ENCODE measurements at regions not wholly inside any gene's neighbourhood (a gene's known extent, or its start where the extent isn't known, plus 50 kb on each side); places are given as distances from the start of the nearest gene placed in this dataset.

DNA sequence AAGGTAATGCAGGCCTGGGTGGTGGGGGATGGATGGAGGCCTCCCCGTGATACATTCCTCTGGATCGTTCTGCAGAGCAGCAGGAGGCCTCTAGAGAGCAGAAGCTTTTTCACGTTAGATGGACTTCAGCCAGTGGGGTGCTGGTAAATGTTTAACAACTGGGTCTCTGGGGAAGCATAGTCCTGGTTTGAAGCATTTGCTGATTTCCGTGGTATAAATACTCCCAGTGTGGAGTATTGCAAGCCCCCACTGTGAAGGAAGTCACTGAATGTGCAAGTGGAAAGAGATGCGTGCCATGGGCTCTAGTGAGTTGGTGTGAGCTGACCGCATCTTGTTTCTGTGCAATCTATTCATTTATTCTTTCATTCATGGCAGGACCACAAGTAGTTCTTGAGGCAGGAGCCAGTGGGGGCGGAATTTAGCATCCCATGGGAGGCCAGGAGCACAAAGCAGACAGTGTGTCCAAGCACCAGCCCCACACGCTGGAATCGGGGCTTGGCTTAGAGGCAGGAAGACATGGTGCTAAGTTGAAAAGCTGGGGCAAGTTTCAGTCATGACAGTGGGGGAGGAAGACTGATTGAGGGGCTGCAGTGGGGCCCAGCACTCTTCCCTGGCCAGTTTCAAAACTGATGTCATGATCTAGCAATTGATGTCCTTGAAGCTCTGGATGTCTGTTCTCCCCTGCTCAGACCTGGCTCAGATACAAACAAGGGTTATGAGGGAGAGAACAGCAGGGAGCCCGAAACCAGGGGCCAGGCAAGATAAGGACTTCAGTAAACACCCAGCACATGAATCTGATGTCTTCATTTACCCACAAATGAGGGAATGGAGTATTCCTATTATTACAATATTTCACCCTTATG is 280.9 kb upstream of the LYZL1 start (continued):
- TF ChIP-seq, protein P1, sequence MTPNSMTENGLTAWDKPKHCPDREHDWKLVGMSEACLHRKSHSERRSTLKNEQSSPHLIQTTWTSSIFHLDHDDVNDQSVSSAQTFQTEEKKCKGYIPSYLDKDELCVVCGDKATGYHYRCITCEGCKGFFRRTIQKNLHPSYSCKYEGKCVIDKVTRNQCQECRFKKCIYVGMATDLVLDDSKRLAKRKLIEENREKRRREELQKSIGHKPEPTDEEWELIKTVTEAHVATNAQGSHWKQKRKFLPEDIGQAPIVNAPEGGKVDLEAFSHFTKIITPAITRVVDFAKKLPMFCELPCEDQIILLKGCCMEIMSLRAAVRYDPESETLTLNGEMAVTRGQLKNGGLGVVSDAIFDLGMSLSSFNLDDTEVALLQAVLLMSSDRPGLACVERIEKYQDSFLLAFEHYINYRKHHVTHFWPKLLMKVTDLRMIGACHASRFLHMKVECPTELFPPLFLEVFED (CRISPR knock-in tag; conservative IDR thresholded peaks at IDR 0.05) = no peak
- TF ChIP-seq KLF16 (IDR thresholded peaks at IDR 0.05) (no peak), RBM17 (IDR thresholded peaks at IDR 0.05; ENCODE audit: borderline replicate concordance, low read depth, low read length) (no peak), ZBTB8A (IDR thresholded peaks at IDR 0.05; ENCODE audit: partially characterized antibody) (no peak), SMARCB1 (IDR thresholded peaks at IDR 0.05; ENCODE audit: insufficient read length, low read depth) (no peak), ZC3H11A (IDR thresholded peaks at IDR 0.05; ENCODE audit: low read depth, low read length) (no peak), GTF2F1 (IDR thresholded peaks at IDR 0.05; ENCODE audit: low read depth, low read length) (no peak), XRCC5 (IDR thresholded peaks at IDR 0.05; ENCODE audit: low read depth, low read length) (no peak), CBFB (CRISPR knock-in tag; IDR thresholded peaks at IDR 0.05) (no peak), MEIS2 (IDR thresholded peaks at IDR 0.05; ENCODE audit: partially characterized antibody) (no peak), BHLHE40 (IDR thresholded peaks at IDR 0.05; ENCODE audit: low read length) (no peak), NFE2L1 (tag; IDR thresholded peaks at IDR 0.05; ENCODE audit: borderline replicate concordance, low read depth) (no peak), MCM5 (IDR thresholded peaks at IDR 0.05; ENCODE audit: low read depth) (no peak), PREB (CRISPR knock-in tag; IDR thresholded peaks at IDR 0.05) (no peak), ERF (CRISPR knock-in tag; IDR thresholded peaks at IDR 0.05) (no peak)
- TF ChIP-seq, protein P2, sequence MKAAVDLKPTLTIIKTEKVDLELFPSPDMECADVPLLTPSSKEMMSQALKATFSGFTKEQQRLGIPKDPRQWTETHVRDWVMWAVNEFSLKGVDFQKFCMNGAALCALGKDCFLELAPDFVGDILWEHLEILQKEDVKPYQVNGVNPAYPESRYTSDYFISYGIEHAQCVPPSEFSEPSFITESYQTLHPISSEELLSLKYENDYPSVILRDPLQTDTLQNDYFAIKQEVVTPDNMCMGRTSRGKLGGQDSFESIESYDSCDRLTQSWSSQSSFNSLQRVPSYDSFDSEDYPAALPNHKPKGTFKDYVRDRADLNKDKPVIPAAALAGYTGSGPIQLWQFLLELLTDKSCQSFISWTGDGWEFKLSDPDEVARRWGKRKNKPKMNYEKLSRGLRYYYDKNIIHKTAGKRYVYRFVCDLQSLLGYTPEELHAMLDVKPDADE (conservative IDR thresholded peaks at IDR 0.05; ENCODE audit: control insufficient read depth, low read depth, low read length) = no peak
- TF ChIP-seq, protein P3, sequence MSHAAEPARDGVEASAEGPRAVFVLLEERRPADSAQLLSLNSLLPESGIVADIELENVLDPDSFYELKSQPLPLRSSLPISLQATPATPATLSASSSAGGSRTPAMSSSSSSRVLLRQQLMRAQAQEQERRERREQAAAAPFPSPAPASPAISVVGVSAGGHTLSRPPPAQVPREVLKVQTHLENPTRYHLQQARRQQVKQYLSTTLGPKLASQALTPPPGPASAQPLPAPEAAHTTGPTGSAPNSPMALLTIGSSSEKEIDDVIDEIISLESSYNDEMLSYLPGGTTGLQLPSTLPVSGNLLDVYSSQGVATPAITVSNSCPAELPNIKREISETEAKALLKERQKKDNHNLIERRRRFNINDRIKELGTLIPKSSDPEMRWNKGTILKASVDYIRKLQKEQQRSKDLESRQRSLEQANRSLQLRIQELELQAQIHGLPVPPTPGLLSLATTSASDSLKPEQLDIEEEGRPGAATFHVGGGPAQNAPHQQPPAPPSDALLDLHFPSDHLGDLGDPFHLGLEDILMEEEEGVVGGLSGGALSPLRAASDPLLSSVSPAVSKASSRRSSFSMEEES (CRISPR knock-in tag; IDR thresholded peaks at IDR 0.05) = no peak
- TF ChIP-seq, protein P4, sequence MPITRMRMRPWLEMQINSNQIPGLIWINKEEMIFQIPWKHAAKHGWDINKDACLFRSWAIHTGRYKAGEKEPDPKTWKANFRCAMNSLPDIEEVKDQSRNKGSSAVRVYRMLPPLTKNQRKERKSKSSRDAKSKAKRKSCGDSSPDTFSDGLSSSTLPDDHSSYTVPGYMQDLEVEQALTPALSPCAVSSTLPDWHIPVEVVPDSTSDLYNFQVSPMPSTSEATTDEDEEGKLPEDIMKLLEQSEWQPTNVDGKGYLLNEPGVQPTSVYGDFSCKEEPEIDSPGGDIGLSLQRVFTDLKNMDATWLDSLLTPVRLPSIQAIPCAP (CRISPR knock-in tag; IDR thresholded peaks at IDR 0.05; ENCODE audit: borderline replicate concordance) = no peak
- TF ChIP-seq, protein P5, sequence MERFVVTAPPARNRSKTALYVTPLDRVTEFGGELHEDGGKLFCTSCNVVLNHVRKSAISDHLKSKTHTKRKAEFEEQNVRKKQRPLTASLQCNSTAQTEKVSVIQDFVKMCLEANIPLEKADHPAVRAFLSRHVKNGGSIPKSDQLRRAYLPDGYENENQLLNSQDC (CRISPR knock-in tag; IDR thresholded peaks at IDR 0.05) = no peak
